Esophagus muscularis mucosa (tissue), 4 donors: ENCODE measurements at regions not wholly inside any gene's neighbourhood (a gene's known extent, or its start where the extent isn't known, plus 50 kb on each side); places are given as distances from the start of the nearest gene placed in this dataset.

ENCODE experiments used
- EP300 ChIP-seq: sonication (generic); formaldehyde crosslinking; IDR thresholded peaks from one replicate; pipeline ENCODE4 v1.6.1; 2017; ENCODE audit warnings: antibody characterized with exemption
- POLR2A ChIP-seq: fragments of 450-650 bp; IDR thresholded peaks from one replicate; pipeline ENCODE4 v1.6.1; 2017; ENCODE audit warnings: antibody characterized with exemption, moderate library complexity, mild to moderate bottlenecking, low read depth
- POLR2AphosphoS5 ChIP-seq, 2 donors: sonication (generic); formaldehyde crosslinking; IDR thresholded peaks; one replicate each; pipeline ENCODE4 v1.6.1; 2017; ENCODE audit warnings: antibody characterized with exemption in 2 of 2
- TF ChIP-seq, protein P1 (sequence below), 3 experiments: fragments of 200-600 bp in 2 of 3; fragments of 450-650 bp in 1 of 3; sonication (generic) in 2 of 3; IDR thresholded peaks; one replicate each; pipeline ENCODE4 v1.5.1; 2017 to 2019; ENCODE audit warnings: antibody characterized with exemption in 3 of 3, mild to moderate bottlenecking in 2 of 3, moderate library complexity in 1 of 3

- TF ChIP-seq EP300, result no peak
- no peak for TF ChIP-seq POLR2A
- TF ChIP-seq, protein P1, sequence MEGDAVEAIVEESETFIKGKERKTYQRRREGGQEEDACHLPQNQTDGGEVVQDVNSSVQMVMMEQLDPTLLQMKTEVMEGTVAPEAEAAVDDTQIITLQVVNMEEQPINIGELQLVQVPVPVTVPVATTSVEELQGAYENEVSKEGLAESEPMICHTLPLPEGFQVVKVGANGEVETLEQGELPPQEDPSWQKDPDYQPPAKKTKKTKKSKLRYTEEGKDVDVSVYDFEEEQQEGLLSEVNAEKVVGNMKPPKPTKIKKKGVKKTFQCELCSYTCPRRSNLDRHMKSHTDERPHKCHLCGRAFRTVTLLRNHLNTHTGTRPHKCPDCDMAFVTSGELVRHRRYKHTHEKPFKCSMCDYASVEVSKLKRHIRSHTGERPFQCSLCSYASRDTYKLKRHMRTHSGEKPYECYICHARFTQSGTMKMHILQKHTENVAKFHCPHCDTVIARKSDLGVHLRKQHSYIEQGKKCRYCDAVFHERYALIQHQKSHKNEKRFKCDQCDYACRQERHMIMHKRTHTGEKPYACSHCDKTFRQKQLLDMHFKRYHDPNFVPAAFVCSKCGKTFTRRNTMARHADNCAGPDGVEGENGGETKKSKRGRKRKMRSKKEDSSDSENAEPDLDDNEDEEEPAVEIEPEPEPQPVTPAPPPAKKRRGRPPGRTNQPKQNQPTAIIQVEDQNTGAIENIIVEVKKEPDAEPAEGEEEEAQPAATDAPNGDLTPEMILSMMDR (IDR thresholded peaks at IDR 0.05), result no peak
- no peak for TF ChIP-seq POLR2AphosphoS5 (IDR thresholded peaks at IDR 0.05)
Measured at GRCh38 chr11:92458486-92458885, 233.9 kb downstream of the FAT3 start.
